Duodenal mucosa (tissue), 2 donors: ENCODE measurements at regions not wholly inside any gene's neighbourhood (a gene's known extent, or its start where the extent isn't known, plus 50 kb on each side); places are given as distances from the start of the nearest gene placed in this dataset.
"Not testable (repeated sequence)": the region's sequence is repeated elsewhere in the genome, so short reads cannot be mapped to it uniquely, and the experiment has no call there.

Experiments
- H3K27ac ChIP-seq: one replicate; pipeline ENCODE4 v1.7.0; 2013; ENCODE audit warnings: low read depth, low read length
- H3K27me3 ChIP-seq, 2 donors: one replicate each; pipeline ENCODE4 v1.7.0; 2013; ENCODE audit warnings: low read length in 2 of 2, control low read depth in 1 of 2; ENCODE audit not compliant: insufficient read depth in 2 of 2, control insufficient read depth in 1 of 2
- H3K36me3 ChIP-seq, 2 donors: one replicate each; pipeline ENCODE4 v1.7.0; 2013; ENCODE audit warnings: low read length in 2 of 2, control low read depth in 1 of 2; ENCODE audit not compliant: insufficient read depth in 2 of 2, control insufficient read depth in 1 of 2
- H3K4me1 ChIP-seq, 2 donors: one replicate each; pipeline ENCODE4 v1.7.0; 2013; ENCODE audit warnings: low read length in 2 of 2, control low read depth in 1 of 2; ENCODE audit not compliant: insufficient read depth in 2 of 2, control insufficient read depth in 1 of 2
- H3K4me3 ChIP-seq, 2 donors: one replicate each; pipeline ENCODE4 v1.7.0; 2013; ENCODE audit warnings: low read length in 2 of 2, low read depth in 1 of 2
- H3K9ac ChIP-seq, 2 donors: one replicate each; pipeline ENCODE4 v1.7.0; 2013; ENCODE audit warnings: low read length in 2 of 2, low read depth in 1 of 2
- H3K9me3 ChIP-seq, 2 donors: one replicate each; pipeline ENCODE4 v1.7.0; 2013; ENCODE audit warnings: low read length in 2 of 2, control low read depth in 1 of 2; ENCODE audit not compliant: control insufficient read depth in 1 of 2

DNA sequence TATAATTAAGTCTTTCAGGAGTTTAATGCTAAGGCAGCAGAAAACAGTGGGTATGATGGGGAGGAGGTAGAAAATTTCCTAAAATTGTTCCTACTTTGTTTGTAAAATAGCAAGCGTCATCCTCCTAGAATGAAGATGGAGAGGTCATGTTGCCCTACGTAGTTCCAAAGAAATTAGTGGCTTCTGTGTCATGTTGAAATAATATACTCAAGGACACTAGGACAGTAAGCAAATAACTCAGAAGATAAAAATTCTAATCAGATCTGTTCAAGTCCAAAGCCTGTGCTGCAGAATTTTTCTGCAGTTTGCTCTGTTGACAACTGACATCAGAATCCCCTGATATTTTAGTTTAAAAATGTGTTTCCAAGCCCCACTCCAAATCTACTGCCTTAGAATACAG is 486.3 kb downstream of the DIRAS2 start:
- no peaks in the 10 kb centered on the region for H3K4me1 ChIP-seq
- H3K9ac ChIP-seq, result no peak overlapping the region
- no peaks in the 10 kb centered on the region for H3K27me3 ChIP-seq
- no peak overlapping the region for H3K4me3 ChIP-seq
- no peaks in the 10 kb centered on the region for H3K9me3 ChIP-seq
- H3K27ac ChIP-seq, result no peak overlapping the region
- H3K36me3 ChIP-seq, result no peaks in the 10 kb centered on the region

DNA sequence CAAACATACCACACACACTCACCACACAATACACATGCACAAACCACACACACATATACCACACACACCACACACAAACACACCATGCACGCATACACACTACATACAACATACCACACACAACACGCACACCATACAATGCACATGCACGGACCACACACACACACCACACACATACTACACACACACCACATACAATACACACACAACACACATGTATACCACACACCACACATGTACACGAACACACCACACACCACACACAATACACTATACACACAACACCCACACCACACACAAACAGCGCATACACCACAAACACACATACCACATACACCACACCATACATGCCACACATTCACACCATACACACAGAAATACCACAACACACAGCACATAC is 480.3 kb downstream of the DIRAS2 start:
- no peaks in the 10 kb centered on the region for H3K27me3 ChIP-seq

GRCh38 chr9:90162819-90163218 is 479.8 kb downstream of the DIRAS2 start:
- Histone ChIP-seq H3K27ac (no peak overlapping the region), H3K27me3 (no peaks in the 10 kb centered on the region), H3K36me3 (no peaks in the 10 kb centered on the region)

More for the DNA sequence above, 480.3 kb downstream of the DIRAS2 start:
- no peaks in the 10 kb centered on the region for H3K36me3 ChIP-seq
- no peaks in the 10 kb centered on the region for H3K9me3 ChIP-seq
- H3K4me3 ChIP-seq, result peak overlapping the region in 1 of 2 donors; percentile 10
- no peak overlapping the region for H3K9ac ChIP-seq
- peaks cover 35 to 37% of the 10 kb centered on the region in 2 donors for H3K4me1 ChIP-seq
- no peak overlapping the region for H3K27ac ChIP-seq

GRCh38 chr9:90165281-90165680 is 477.3 kb downstream of the DIRAS2 start:
- no peaks in the 10 kb centered on the region for H3K27me3 ChIP-seq
- no peak overlapping the region for H3K9ac ChIP-seq
- peak overlapping the region in 1 of 2 donors; percentile 23 for H3K4me3 ChIP-seq
- peaks cover 46 to 55% of the 10 kb centered on the region in 2 donors for H3K4me1 ChIP-seq
- no peak overlapping the region for H3K27ac ChIP-seq
- H3K9me3 ChIP-seq, result no peaks in the 10 kb centered on the region
- H3K36me3 ChIP-seq, result no peaks in the 10 kb centered on the region

More at GRCh38 chr9:90162819-90163218, 479.8 kb downstream of the DIRAS2 start:
- H3K9me3 ChIP-seq, result no peaks in the 10 kb centered on the region
- no peak overlapping the region for H3K9ac ChIP-seq
- peak overlapping the region; percentile 10 to 40 for H3K4me3 ChIP-seq
- H3K4me1 ChIP-seq, result peaks cover 40 to 41% of the 10 kb centered on the region in 2 donors

- H3K4me3 ChIP-seq, H3K9ac ChIP-seq, H3K9me3 ChIP-seq, H3K27me3 ChIP-seq, H3K36me3 ChIP-seq, H3K27ac ChIP-seq: not testable (repeated sequence)
- peaks cover 46 to 55% of the 10 kb centered on the region in 2 donors for H3K4me1 ChIP-seq
Observed at GRCh38 chr9:90166374-90166773, 476.2 kb downstream of the DIRAS2 start.

GRCh38 chr9:90167914-90168313 is 474.7 kb downstream of the DIRAS2 start:
- no peak overlapping the region for H3K9ac ChIP-seq
- H3K4me1 ChIP-seq, result peaks cover 37 to 49% of the 10 kb centered on the region in 2 donors

GRCh38 chr9:90169490-90169889 is 473.1 kb downstream of the DIRAS2 start:
- Histone ChIP-seq H3K36me3 (no peaks in the 10 kb centered on the region), H3K27me3 (no peaks in the 10 kb centered on the region), H3K4me3 (peak overlapping the region in 1 of 2 donors; percentile 60), H3K9me3 (peaks cover 5 to 6% of the 10 kb centered on the region in 2 donors), H3K9ac (peak overlapping the region in 1 of 2 donors; percentile 27), H3K27ac (peak overlapping the region; percentile 30), H3K4me1 (peaks cover 32 to 45% of the 10 kb centered on the region in 2 donors)

More at GRCh38 chr9:90167914-90168313, 474.7 kb downstream of the DIRAS2 start:
- H3K36me3 ChIP-seq, result no peaks in the 10 kb centered on the region
- H3K9me3 ChIP-seq, result peaks cover 5 to 6% of the 10 kb centered on the region in 2 donors
- H3K27me3 ChIP-seq, result no peaks in the 10 kb centered on the region
- H3K27ac ChIP-seq, result no peak overlapping the region
- H3K4me3 ChIP-seq, result no peak overlapping the region

DNA sequence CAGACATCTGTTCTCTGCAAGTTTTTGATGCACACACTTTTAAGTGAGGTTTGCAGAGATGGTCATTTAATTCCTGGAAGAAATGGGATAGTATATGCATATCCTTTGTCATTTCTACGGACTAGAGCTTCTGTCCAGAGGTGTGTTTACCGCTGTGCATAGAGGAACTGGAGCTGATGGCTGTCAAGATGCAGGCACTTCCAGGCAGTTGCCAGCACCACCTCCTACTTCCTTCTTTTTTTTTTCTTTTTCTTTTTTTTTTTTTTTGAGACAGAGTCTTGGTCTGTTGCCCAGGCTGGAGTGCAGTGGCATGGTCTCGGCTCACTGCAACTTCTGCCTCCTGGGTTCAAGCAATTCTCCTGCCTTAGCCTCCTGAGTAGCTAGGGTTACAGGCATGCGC is 468.7 kb downstream of the DIRAS2 start:
- not testable (repeated sequence) for H3K9me3 ChIP-seq, H3K27ac ChIP-seq, H3K9ac ChIP-seq, H3K27me3 ChIP-seq, H3K36me3 ChIP-seq, H3K4me1 ChIP-seq, H3K4me3 ChIP-seq

DNA sequence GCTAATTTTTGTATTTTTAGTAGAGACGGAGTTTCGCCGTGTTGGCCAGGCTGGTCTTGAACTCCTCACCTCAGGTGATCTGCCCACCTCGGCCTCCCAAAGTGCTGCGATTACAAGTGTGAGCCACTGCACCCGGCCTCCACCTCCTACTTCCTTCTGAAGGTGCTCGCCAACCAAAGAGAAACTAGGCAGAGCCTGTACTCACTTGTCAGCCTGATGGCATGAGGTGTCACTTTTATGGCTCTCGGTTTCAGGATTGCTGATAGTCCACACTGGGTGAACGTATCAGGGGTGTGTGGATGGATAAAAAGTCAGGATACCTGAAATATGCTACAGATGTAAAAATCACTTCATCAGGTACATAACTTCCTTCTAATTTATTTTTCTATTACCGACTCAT is 468.3 kb downstream of the DIRAS2 start:
- not testable (repeated sequence) for H3K9ac ChIP-seq, H3K27ac ChIP-seq, H3K27me3 ChIP-seq, H3K9me3 ChIP-seq, H3K4me3 ChIP-seq, H3K4me1 ChIP-seq, H3K36me3 ChIP-seq

DNA sequence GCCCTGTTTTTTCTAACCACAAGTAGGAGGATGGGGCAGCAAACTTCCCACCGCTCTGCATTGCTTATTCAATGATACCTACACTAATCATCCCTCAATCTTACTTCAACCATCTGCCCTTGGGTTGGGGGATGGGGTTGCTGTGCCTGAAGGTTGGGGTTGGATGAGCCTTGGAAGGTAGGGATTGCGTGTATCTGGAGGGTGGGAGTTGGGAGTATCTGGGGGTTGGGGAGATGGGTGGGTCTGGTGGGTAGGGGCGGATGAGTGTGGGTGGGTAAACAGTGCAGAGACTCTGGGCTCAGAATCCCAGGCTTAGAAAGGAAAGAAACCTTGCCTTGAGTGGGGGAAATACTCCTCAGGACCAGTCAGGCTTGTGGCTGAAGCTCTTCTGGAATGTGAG is 467.4 kb downstream of the DIRAS2 start:
- Histone ChIP-seq H3K9ac (no peak overlapping the region), H3K4me3 (no peak overlapping the region), H3K36me3 (no peaks in the 10 kb centered on the region), H3K9me3 (peaks cover 5 to 6% of the 10 kb centered on the region in 2 donors), H3K27me3 (no peaks in the 10 kb centered on the region), H3K27ac (no peak overlapping the region), H3K4me1 (peaks cover 0 to 4% of the 10 kb centered on the region in 2 donors)

DNA sequence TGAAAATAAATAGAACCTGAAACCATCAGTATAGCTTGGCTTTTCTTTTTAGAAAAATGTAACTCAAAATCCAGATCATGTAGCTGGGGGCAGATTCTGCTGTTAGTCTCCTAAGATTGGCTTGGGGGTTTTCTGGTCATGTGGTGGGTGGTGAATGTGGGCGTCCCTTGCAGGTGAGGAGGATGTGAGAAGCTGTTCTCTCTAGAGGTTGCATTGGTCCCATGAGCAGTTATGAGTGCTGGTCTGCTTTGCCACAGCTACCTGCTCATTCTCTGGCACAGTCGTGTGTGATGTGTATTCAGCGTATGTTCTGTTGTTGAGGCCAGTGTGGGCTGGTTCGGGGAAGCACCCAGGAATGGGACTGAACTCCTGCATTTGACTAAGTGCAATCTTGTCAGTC is 466.8 kb downstream of the DIRAS2 start:
- H3K36me3 ChIP-seq, result no peaks in the 10 kb centered on the region
- H3K27ac ChIP-seq, result no peak overlapping the region
- no peak overlapping the region for H3K4me3 ChIP-seq
- H3K9ac ChIP-seq, result no peak overlapping the region
- peaks cover 3% of the 10 kb centered on the region in 2 donors for H3K9me3 ChIP-seq
- H3K4me1 ChIP-seq, result peaks cover 0 to 4% of the 10 kb centered on the region in 2 donors
- H3K27me3 ChIP-seq, result no peaks in the 10 kb centered on the region
